Activated CD4-positive, alpha-beta T cell treated with anti-CD3 and anti-CD28 coated beads, Interleukin-2, amount 10 ng/mL, durations not matched to agents 7 days and 5 days (primary cell): ENCODE measurements at regions not wholly inside any gene's neighbourhood (a gene's known extent, or its start where the extent isn't known, plus 50 kb on each side); places are given as distances from the start of the nearest gene placed in this dataset.
"Not testable (repeated sequence)": the region's sequence is repeated elsewhere in the genome, so short reads cannot be mapped to it uniquely, and the experiment has no call there.

Experiments used
- CTCF ChIA-PET: fragments of 350-600 bp; sonication (Branson Sonifier 250); formaldehyde crosslinking; loops from one replicate; lab custom pipeline; 2021; ENCODE audit warnings: antibody characterized with exemption; lab: Charles Lee
- POLR2A ChIA-PET: fragments of 350-600 bp; sonication (Branson Sonifier 250); formaldehyde crosslinking; loops from one replicate; lab custom pipeline; 2021; ENCODE audit warnings: antibody characterized with exemption; lab: Charles Lee
- DNase-seq: peaks from one replicate; pipeline ENCODE4 v3.0.0-alpha.2; 2020
- H3K27ac Mint-ChIP-seq: one replicate; pipeline ENCODE4 v1.8.0; 2021; ENCODE audit warnings: mild to moderate bottlenecking, moderate library complexity, mixed read lengths
- H3K27me3 Mint-ChIP-seq: one replicate; pipeline ENCODE4 v1.8.0; 2021; ENCODE audit warnings: mixed read lengths
- H3K36me3 Mint-ChIP-seq: one replicate; pipeline ENCODE4 v1.8.0; 2021; ENCODE audit warnings: low read depth, mixed read lengths
- H3K4me1 Mint-ChIP-seq: one replicate; pipeline ENCODE4 v1.8.0; 2021; ENCODE audit warnings: mixed read lengths
- H3K4me3 Mint-ChIP-seq: one replicate; pipeline ENCODE4 v1.8.0; 2021; ENCODE audit warnings: mild to moderate bottlenecking, moderate library complexity, mixed read lengths
- H3K9me3 Mint-ChIP-seq: one replicate; pipeline ENCODE4 v1.8.0; 2021; ENCODE audit warnings: mixed read lengths

- no peak for DNase-seq
- Mint-ChIP-seq H3K9me3 (peaks cover 2% of the 10 kb centered on the region), H3K27ac (no peak overlapping the region), H3K4me3 (no peak overlapping the region), H3K27me3 (no peaks in the 10 kb centered on the region), H3K36me3 (no peaks in the 10 kb centered on the region), H3K4me1 (no peaks in the 10 kb centered on the region)
- POLR2A ChIA-PET = interaction anchor here (0.7 kb wide), 1 partner anchor 9 kb away, joined by 5 read pairs; no protein-coding TSS in a partner anchor
- CTCF ChIA-PET = no interaction called here
These were observed 113.9 kb upstream of the DYRK2 start for GRCh38 chr12:67534681-67535080.

- no peaks in the 10 kb centered on the region for H3K4me1 Mint-ChIP-seq
- POLR2A ChIA-PET = interaction anchor here (0.7 kb wide), 1 partner anchor 8 kb away, joined by 5 read pairs; no protein-coding TSS in a partner anchor
- H3K4me3 Mint-ChIP-seq = no peak overlapping the region
- no peak for DNase-seq
- no peaks in the 10 kb centered on the region for H3K36me3 Mint-ChIP-seq
- peaks cover 2% of the 10 kb centered on the region for H3K9me3 Mint-ChIP-seq
- H3K27me3 Mint-ChIP-seq = no peaks in the 10 kb centered on the region
- CTCF ChIA-PET = no interaction called here
- no peak overlapping the region for H3K27ac Mint-ChIP-seq
These were observed 113.4 kb upstream of the DYRK2 start for GRCh38 chr12:67535176-67535575.

DNA sequence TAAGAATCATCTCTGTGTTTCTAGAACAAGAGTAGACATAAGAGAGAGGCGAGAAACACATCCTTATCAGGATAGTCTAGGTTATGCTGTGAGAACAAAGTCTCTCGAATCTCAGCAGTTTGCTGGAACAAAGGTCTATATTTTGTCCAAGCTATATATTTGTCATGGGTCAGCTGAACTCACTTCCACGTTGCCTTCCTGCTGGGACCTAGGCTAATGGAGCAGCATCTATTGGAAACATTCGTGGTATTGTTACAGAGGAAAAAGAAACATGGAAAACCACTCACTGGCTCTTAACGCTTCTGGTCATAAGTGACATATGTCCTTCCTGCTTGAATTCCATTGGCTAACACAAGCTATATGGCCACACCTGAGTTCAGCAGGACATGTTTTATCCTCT lies 112.6 kb upstream of the DYRK2 start:
- CTCF ChIA-PET = interaction anchor here (0.6 to 1.4 kb wide), 2 partner anchors 10 to 636 kb away, joined by 3 to 4 read pairs; no protein-coding TSS in a partner anchor
- H3K36me3 Mint-ChIP-seq = no peaks in the 10 kb centered on the region

DNA sequence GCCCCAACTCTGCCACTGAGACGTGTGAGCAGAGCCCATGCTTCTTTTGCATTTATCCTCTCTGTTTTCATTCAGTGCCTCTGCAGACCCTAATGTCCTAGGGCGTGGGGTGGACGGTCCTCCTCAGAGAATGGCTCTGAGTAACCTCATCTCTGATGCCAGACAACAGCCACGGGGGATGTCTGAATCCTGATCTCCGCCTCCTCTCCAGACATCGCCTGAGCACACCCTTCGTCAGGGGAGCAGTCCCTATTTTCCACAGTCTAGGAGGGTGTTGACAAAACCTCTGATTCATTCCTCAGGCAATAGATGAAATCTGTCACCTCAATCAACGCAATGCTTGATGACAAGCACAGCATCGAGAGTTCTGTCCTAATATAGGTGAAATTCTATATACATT lies 109.2 kb upstream of the DYRK2 start:
- ChIA-PET POLR2A (no interaction called here), CTCF (no interaction called here)
- no peak for DNase-seq
- no peaks in the 10 kb centered on the region for H3K36me3 Mint-ChIP-seq
- peaks cover 12% of the 10 kb centered on the region for H3K4me1 Mint-ChIP-seq
- peaks cover 2% of the 10 kb centered on the region for H3K9me3 Mint-ChIP-seq
- no peak overlapping the region for H3K27ac Mint-ChIP-seq
- no peaks in the 10 kb centered on the region for H3K27me3 Mint-ChIP-seq
- H3K4me3 Mint-ChIP-seq = no peak overlapping the region

More for the DNA sequence above, 112.6 kb upstream of the DYRK2 start:
- Mint-ChIP-seq H3K27me3 (no peaks in the 10 kb centered on the region), H3K4me1 (peaks cover 2% of the 10 kb centered on the region), H3K27ac (no peak overlapping the region), H3K4me3 (no peak overlapping the region), H3K9me3 (no peaks in the 10 kb centered on the region)
- DNase-seq = no peak
- POLR2A ChIA-PET = no interaction called here

DNA sequence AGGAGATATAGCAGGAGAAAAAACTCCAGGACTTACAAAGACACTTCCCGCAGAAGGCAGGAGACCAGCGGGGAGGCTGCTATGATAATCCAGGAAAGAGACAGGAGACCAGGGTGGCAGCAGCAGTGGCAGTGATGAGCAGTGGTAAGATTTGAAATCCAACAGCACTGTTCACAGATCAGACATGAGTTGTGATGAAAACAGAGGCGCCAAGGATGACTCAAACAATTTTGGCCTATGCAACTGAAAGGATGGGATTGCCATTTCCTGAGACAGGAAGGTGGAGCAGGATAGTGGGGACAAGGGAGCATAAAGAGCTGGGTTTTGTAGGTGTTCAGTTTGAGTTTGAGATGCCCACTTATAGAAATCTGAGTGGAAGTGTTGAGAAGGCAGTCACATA lies 108.6 kb upstream of the DYRK2 start:
- POLR2A ChIA-PET = no interaction called here
- CTCF ChIA-PET = no interaction called here
- H3K4me1 Mint-ChIP-seq = peaks cover 13% of the 10 kb centered on the region
- H3K36me3 Mint-ChIP-seq = no peaks in the 10 kb centered on the region
- no peak for DNase-seq
- no peak overlapping the region for H3K27ac Mint-ChIP-seq
- no peak overlapping the region for H3K4me3 Mint-ChIP-seq
- H3K9me3 Mint-ChIP-seq = peaks cover 2% of the 10 kb centered on the region
- no peaks in the 10 kb centered on the region for H3K27me3 Mint-ChIP-seq

DNA sequence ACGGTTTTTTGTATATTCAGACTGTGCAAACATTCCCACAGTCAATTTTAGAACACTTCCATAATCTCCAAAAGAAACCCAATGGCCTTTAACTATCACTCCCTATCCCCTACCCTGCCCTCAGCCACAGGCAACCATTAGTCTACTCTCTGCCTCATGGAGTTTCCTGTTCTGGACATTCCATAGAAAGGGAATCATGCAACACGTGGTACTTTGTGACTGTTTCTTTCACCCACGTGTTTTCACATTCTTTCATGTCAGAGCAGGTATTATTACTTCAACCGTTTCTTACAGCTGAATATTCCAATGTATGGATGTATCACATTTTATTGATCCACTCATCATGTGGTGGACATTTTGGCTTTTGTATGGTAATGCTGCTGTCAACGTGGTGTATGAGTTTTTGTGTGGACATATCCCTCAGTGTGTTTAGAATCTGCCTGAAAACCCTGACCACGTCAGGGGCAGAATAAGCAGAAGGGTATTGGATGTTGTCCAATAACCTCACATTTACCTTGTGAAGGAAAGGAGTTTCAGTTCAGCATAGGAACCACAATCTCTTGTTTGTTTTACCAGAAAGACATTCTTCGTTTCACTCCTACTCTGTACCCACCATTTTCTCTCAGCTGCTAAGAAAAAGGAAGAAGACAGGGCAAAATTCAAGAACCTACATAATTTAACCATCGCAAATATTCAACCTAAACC lies 107.5 kb upstream of the DYRK2 start:
- H3K36me3 Mint-ChIP-seq = no peaks in the 10 kb centered on the region
- H3K27ac Mint-ChIP-seq = no peak overlapping the region
- peaks cover 17% of the 10 kb centered on the region for H3K4me1 Mint-ChIP-seq
- POLR2A ChIA-PET = no interaction called here
- no peak overlapping the region for H3K4me3 Mint-ChIP-seq
- no peak for DNase-seq
- H3K27me3 Mint-ChIP-seq = no peaks in the 10 kb centered on the region
- H3K9me3 Mint-ChIP-seq = peaks cover 2% of the 10 kb centered on the region
- CTCF ChIA-PET = no interaction called here

- Mint-ChIP-seq H3K9me3 (peaks cover 2% of the 10 kb centered on the region), H3K27ac (no peak overlapping the region), H3K4me1 (peaks cover 17% of the 10 kb centered on the region), H3K27me3 (no peaks in the 10 kb centered on the region), H3K36me3 (no peaks in the 10 kb centered on the region), H3K4me3 (no peak overlapping the region)
- no peak for DNase-seq
- CTCF ChIA-PET = no interaction called here
- POLR2A ChIA-PET = no interaction called here
These were observed 106.9 kb upstream of the DYRK2 start for GRCh38 chr12:67541625-67541991.

DNA sequence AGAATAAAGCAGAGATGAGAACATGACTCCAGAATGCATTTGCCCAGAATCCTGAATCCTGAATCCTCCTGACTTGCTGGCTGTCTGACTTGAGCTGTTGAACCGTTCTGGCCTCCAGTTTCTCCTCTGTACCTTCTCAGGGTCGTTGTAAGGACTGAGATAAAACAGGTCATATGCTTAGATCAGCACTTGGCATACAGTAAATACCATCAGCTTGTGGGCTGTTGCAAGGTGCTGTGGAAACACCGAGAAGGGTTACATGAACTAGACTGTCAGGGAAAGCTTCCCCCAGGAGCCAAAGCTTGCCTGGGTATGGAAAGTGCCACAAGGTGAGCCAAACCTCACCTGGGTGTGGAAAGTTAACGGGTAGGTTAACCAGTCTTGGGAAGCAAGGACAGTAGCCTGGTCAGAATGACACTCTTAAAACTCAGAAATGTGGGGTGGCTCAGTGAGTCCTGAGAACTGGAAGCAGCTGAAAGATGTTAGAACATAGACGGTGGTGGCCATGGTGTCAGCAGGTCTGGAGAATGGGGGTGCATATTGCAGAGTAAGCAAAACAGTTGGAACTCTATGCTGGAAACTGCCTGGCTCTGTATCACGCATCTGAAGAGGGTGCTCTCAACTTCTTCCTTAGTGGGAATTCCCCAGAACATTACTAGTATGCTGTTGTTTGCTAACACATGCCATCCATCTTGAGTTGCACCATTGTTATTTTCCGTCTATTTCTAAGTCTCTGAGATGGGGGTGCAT lies 105.3 kb upstream of the DYRK2 start:
- no peak for DNase-seq
- Mint-ChIP-seq H3K4me3 (no peak overlapping the region), H3K27ac (no peak overlapping the region), H3K36me3 (no peaks in the 10 kb centered on the region), H3K9me3 (peaks cover 2% of the 10 kb centered on the region), H3K27me3 (no peaks in the 10 kb centered on the region), H3K4me1 (peaks cover 17% of the 10 kb centered on the region)
- ChIA-PET POLR2A (interaction anchor here (0.6 kb wide), 1 partner anchor 9 kb away, joined by 5 read pairs; no protein-coding TSS in a partner anchor), CTCF (no interaction called here)

GRCh38 chr12:67545298-67545697 lies 103.2 kb upstream of the DYRK2 start:
- H3K27me3 Mint-ChIP-seq = no peaks in the 10 kb centered on the region
- peaks cover 3% of the 10 kb centered on the region for H3K36me3 Mint-ChIP-seq
- H3K27ac Mint-ChIP-seq = no peak overlapping the region
- H3K4me1 Mint-ChIP-seq = peaks cover 17% of the 10 kb centered on the region
- CTCF ChIA-PET = no interaction called here
- H3K9me3 Mint-ChIP-seq = peaks cover 4% of the 10 kb centered on the region
- DNase-seq = no peak
- POLR2A ChIA-PET = no interaction called here
- H3K4me3 Mint-ChIP-seq = no peak overlapping the region

- H3K9me3 Mint-ChIP-seq = peaks cover 11% of the 10 kb centered on the region
- DNase-seq = no peak
- CTCF ChIA-PET = no interaction called here
- H3K27ac Mint-ChIP-seq = peak overlapping the region; percentile 16
- POLR2A ChIA-PET = no interaction called here
- peaks cover 9% of the 10 kb centered on the region for H3K36me3 Mint-ChIP-seq
- peaks cover 7% of the 10 kb centered on the region for H3K4me1 Mint-ChIP-seq
- H3K4me3 Mint-ChIP-seq = no peak overlapping the region
- H3K27me3 Mint-ChIP-seq = peaks cover 8% of the 10 kb centered on the region
These were observed 101.8 kb upstream of the DYRK2 start for GRCh38 chr12:67546746-67547145.

DNA sequence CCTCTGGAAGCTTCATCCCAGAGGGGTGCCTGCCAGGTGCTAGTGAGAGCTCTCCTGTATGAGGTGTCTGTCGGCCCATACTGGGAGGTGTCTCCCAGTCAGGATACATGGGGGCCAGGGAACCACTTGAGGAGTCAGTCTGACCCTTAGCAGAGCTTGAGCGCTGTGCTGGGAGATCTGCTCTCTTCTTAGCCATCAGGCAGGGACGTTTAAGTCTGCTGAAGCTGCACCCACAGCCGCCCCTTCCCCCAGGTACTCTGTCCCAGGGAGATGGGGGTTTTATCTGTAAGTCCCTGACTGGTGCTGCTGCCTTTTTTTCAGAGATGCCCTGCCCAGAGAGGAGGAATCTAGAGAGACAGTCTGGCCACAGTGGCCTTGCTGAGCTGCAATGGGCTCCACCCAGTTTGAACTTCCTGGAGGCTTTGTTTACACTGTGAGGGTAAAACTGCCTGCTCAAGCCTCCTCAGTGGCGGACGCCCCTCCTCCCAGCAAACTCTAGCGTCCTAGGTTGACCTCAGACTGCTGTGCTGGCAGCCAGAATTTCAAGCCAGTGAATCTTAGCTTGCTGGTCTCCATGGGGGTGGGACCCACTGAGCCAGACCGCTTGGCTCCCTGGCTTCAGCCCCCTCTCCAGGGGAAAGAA lies 93.3 kb upstream of the DYRK2 start:
- DNase-seq = peak; percentile 45
- H3K27me3 Mint-ChIP-seq, H3K27ac Mint-ChIP-seq, POLR2A ChIA-PET, H3K4me3 Mint-ChIP-seq, H3K4me1 Mint-ChIP-seq: not testable (repeated sequence)
- Mint-ChIP-seq H3K9me3 (peaks cover 14% of the 10 kb centered on the region), H3K36me3 (peaks cover 15% of the 10 kb centered on the region)
- CTCF ChIA-PET = interaction anchor here (0.5 to 1.0 kb wide), 2 partner anchors 77 to 92 kb away, joined by 3 read pairs; no protein-coding TSS in a partner anchor

DNA sequence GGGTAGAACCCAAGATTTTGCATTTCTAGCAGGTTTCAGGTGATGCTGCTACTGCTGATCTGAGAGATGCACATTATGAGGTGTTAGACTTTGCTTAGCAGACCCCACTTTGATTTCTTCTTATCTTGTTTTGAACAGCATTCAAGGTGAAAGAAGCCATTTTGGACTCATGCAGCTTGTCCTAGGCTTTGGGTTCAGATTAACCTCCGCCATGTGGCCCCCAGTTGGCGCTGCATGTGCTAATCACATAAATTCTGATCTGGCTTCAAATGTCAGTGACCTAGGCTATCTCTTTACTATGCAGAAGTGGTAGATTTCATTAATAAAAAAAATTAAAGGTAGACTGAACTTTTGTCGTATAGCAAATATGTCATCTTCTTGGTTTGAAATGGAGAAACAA lies 89.8 kb upstream of the DYRK2 start:
- DNase-seq = no peak
- Mint-ChIP-seq H3K4me1 (no peaks in the 10 kb centered on the region), H3K27me3 (no peaks in the 10 kb centered on the region), H3K9me3 (peaks cover 24% of the 10 kb centered on the region), H3K4me3 (no peak overlapping the region), H3K36me3 (peaks cover 10% of the 10 kb centered on the region), H3K27ac (no peak overlapping the region)
- POLR2A ChIA-PET = no interaction called here
- CTCF ChIA-PET = no interaction called here

DNA sequence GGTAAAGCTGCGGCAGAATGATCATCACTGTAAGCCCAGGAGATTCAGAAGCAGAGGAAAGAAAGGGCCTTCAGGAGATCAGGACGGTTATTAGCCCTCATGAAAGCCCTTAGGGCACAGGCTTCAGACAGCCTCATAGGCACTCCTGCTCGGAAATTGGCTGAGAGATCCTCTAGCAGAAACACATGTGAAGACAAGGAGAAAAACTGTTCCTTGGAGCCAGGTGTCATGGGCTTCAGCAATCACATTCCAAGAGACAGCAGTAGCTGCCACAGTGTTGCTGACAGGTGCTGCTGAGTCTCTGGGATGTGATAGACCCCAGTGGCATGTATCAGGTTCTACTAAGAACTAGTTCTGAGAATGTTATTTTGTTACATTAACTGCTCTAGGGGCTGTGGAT lies 88.8 kb upstream of the DYRK2 start:
- Mint-ChIP-seq H3K36me3 (peaks cover 9% of the 10 kb centered on the region), H3K4me1 (no peaks in the 10 kb centered on the region)

More for the DNA sequence above, 88.8 kb upstream of the DYRK2 start:
- peaks cover 27% of the 10 kb centered on the region for H3K9me3 Mint-ChIP-seq
- no peak overlapping the region for H3K27ac Mint-ChIP-seq
- H3K27me3 Mint-ChIP-seq = no peaks in the 10 kb centered on the region
- no peak overlapping the region for H3K4me3 Mint-ChIP-seq
- POLR2A ChIA-PET = no interaction called here
- no peak for DNase-seq
- CTCF ChIA-PET = no interaction called here
